ENCODE measurements at regions not wholly inside any gene's neighbourhood (a gene's known extent, or its start where the extent isn't known, plus 50 kb on each side); places are given as distances from the start of the nearest gene placed in this dataset.

GRCh38 chr3:8255725-8256124 is 245.9 kb upstream of the LMCD1 start:
- FAIRE-seq = no peak
- no peaks in the 10 kb centered on the region for H3K27me3 ChIP-seq (ENCODE audit: control insufficient read depth in 3 of 3, insufficient read depth in 3 of 3, low read length in 3 of 3)
- DNase-seq = no peak
- H3K4me3 ChIP-seq (ENCODE audit: low read depth in 1 of 3, low read length in 3 of 3) = no peak overlapping the region
- 57 to 70% (median 58%) methylated on average over 2 of the region's 2 CpGs for WGBS, 3 donors
- no peaks in the 10 kb centered on the region for H3K9me3 ChIP-seq (ENCODE audit: control insufficient read depth in 2 of 2, insufficient read depth in 1 of 2, low read depth in 1 of 2, low read length in 1 of 2)
- no peaks in the 10 kb centered on the region for H3K4me1 ChIP-seq (ENCODE audit: control insufficient read depth in 3 of 3, insufficient read depth in 2 of 3, low read depth in 1 of 3, low read length in 2 of 3)
- H3K36me3 ChIP-seq (ENCODE audit: control insufficient read depth in 3 of 3, insufficient read depth in 2 of 3, low read depth in 1 of 3, low read length in 3 of 3) = no peaks in the 10 kb centered on the region
- no peak overlapping the region for H3K27ac ChIP-seq (ENCODE audit: low read depth in 1 of 3, low read length in 2 of 3)

- Histone ChIP-seq H3K36me3 (ENCODE audit: control insufficient read depth in 3 of 3, insufficient read depth in 2 of 3, low read depth in 1 of 3, low read length in 3 of 3) (no peaks in the 10 kb centered on the region), H3K27ac (ENCODE audit: low read depth in 1 of 3, low read length in 2 of 3) (no peak overlapping the region), H3K27me3 (ENCODE audit: control insufficient read depth in 3 of 3, insufficient read depth in 3 of 3, low read length in 3 of 3) (no peaks in the 10 kb centered on the region), H3K4me3 (ENCODE audit: low read depth in 1 of 3, low read length in 3 of 3) (no peak overlapping the region), H3K9me3 (ENCODE audit: control insufficient read depth in 2 of 2, insufficient read depth in 1 of 2, low read depth in 1 of 2, low read length in 1 of 2) (no peaks in the 10 kb centered on the region), H3K4me1 (ENCODE audit: control insufficient read depth in 3 of 3, insufficient read depth in 2 of 3, low read depth in 1 of 3, low read length in 2 of 3) (no peaks in the 10 kb centered on the region)
- WGBS, 3 donors = 75 to 80% (median 76%) methylated on average over 3 of the region's 3 CpGs
- no peak for DNase-seq
- no peak for FAIRE-seq
These were observed 245.1 kb upstream of the LMCD1 start for GRCh38 chr3:8256441-8257071.

- no peaks in the 10 kb centered on the region for H3K9me3 ChIP-seq (ENCODE audit: control insufficient read depth in 2 of 2, insufficient read depth in 1 of 2, low read depth in 1 of 2, low read length in 1 of 2)
- DNase-seq (no peak), FAIRE-seq (no peak)
- no peaks in the 10 kb centered on the region for H3K27me3 ChIP-seq (ENCODE audit: control insufficient read depth in 3 of 3, insufficient read depth in 3 of 3, low read length in 3 of 3)
- 74 to 94% (median 79%) methylated on average over 2 of the region's 2 CpGs for WGBS, 3 donors
- no peak overlapping the region for H3K4me3 ChIP-seq (ENCODE audit: low read depth in 1 of 3, low read length in 3 of 3)
- H3K4me1 ChIP-seq (ENCODE audit: control insufficient read depth in 3 of 3, insufficient read depth in 2 of 3, low read depth in 1 of 3, low read length in 2 of 3) = no peaks in the 10 kb centered on the region
- H3K36me3 ChIP-seq (ENCODE audit: control insufficient read depth in 3 of 3, insufficient read depth in 2 of 3, low read depth in 1 of 3, low read length in 3 of 3) = no peaks in the 10 kb centered on the region
- no peak overlapping the region for H3K27ac ChIP-seq (ENCODE audit: low read depth in 1 of 3, low read length in 2 of 3)
These were observed 240.6 kb upstream of the LMCD1 start for GRCh38 chr3:8261018-8261417.

GRCh38 chr3:8266730-8267131 is 234.9 kb upstream of the LMCD1 start:
- H3K27ac ChIP-seq (ENCODE audit: low read depth in 1 of 3, low read length in 2 of 3) = no peak overlapping the region
- no peak for FAIRE-seq
- no peak for DNase-seq
- no peaks in the 10 kb centered on the region for H3K36me3 ChIP-seq (ENCODE audit: control insufficient read depth in 3 of 3, insufficient read depth in 2 of 3, low read depth in 1 of 3, low read length in 3 of 3)
- 61 to 66% (median 65%) methylated on average over 1 of the region's 1 CpG for WGBS, 3 donors
- no peak overlapping the region for H3K4me3 ChIP-seq (ENCODE audit: low read depth in 1 of 3, low read length in 3 of 3)
- no peaks in the 10 kb centered on the region for H3K9me3 ChIP-seq (ENCODE audit: control insufficient read depth in 2 of 2, insufficient read depth in 1 of 2, low read depth in 1 of 2, low read length in 1 of 2)
- H3K4me1 ChIP-seq (ENCODE audit: control insufficient read depth in 3 of 3, insufficient read depth in 2 of 3, low read depth in 1 of 3, low read length in 2 of 3) = no peaks in the 10 kb centered on the region
- H3K27me3 ChIP-seq (ENCODE audit: control insufficient read depth in 3 of 3, insufficient read depth in 3 of 3, low read length in 3 of 3) = no peaks in the 10 kb centered on the region

DNA sequence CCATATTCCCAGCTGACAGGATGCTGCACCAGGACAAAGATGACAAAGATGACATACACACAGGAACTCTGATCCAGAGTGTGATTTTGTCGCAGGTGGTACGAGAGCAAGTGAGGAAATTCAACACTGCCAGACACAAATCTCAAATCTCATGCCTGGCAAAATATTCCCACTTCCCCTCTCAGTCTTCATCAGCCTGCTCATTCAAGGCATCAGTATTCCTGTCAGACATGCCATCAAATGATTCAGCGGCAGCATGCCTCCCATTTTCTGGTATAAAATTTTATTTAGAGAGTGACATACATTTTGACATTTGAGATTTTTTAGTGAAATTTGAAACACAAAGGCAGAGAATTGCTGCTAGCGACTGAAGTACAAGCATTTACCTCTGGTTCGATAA is 228.1 kb upstream of the LMCD1 start:
- Histone ChIP-seq H3K4me1 (ENCODE audit: control insufficient read depth in 3 of 3, insufficient read depth in 2 of 3, low read depth in 1 of 3, low read length in 2 of 3) (no peaks in the 10 kb centered on the region), H3K27ac (ENCODE audit: low read depth in 1 of 3, low read length in 2 of 3) (no peak overlapping the region), H3K9me3 (ENCODE audit: control insufficient read depth in 2 of 2, insufficient read depth in 1 of 2, low read depth in 1 of 2, low read length in 1 of 2) (no peaks in the 10 kb centered on the region), H3K4me3 (ENCODE audit: low read depth in 1 of 3, low read length in 3 of 3) (no peak overlapping the region), H3K36me3 (ENCODE audit: control insufficient read depth in 3 of 3, insufficient read depth in 2 of 3, low read depth in 1 of 3, low read length in 3 of 3) (no peaks in the 10 kb centered on the region), H3K27me3 (ENCODE audit: control insufficient read depth in 3 of 3, insufficient read depth in 3 of 3, low read length in 3 of 3) (no peaks in the 10 kb centered on the region)
- 89 to 94% (median 93%) methylated on average over 5 of the region's 5 CpGs for WGBS, 3 donors
- DNase-seq (no peak), FAIRE-seq (no peak)

DNA sequence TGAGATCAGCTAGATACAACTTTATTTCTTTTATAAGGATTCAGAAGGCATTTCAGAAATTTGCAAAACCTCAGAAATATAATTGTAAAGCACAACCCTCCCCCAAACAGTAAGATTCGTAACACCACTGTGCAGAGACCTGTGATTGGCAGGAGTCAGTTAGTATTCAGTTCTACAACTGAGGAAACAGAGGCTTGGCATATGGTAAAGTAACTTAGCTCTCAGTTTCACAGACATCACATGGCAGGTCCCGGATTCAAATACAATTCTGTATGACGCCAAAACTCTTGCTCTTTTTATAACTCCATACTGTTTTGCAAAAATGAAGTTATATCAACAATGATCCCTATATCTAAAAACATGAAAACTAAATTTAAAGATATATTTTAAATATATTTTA is 225.6 kb upstream of the LMCD1 start:
- WGBS, 3 donors = 84 to 92% (median 92%) methylated on average over 3 of the region's 3 CpGs
- Histone ChIP-seq H3K4me3 (ENCODE audit: low read depth in 1 of 3, low read length in 3 of 3) (no peak overlapping the region), H3K27me3 (ENCODE audit: control insufficient read depth in 3 of 3, insufficient read depth in 3 of 3, low read length in 3 of 3) (no peaks in the 10 kb centered on the region), H3K27ac (ENCODE audit: low read depth in 1 of 3, low read length in 2 of 3) (no peak overlapping the region), H3K9me3 (ENCODE audit: control insufficient read depth in 2 of 2, insufficient read depth in 1 of 2, low read depth in 1 of 2, low read length in 1 of 2) (no peaks in the 10 kb centered on the region), H3K36me3 (ENCODE audit: control insufficient read depth in 3 of 3, insufficient read depth in 2 of 3, low read depth in 1 of 3, low read length in 3 of 3) (no peaks in the 10 kb centered on the region), H3K4me1 (ENCODE audit: control insufficient read depth in 3 of 3, insufficient read depth in 2 of 3, low read depth in 1 of 3, low read length in 2 of 3) (no peaks in the 10 kb centered on the region)
- DNase-seq = no peak
- no peak for FAIRE-seq

DNA sequence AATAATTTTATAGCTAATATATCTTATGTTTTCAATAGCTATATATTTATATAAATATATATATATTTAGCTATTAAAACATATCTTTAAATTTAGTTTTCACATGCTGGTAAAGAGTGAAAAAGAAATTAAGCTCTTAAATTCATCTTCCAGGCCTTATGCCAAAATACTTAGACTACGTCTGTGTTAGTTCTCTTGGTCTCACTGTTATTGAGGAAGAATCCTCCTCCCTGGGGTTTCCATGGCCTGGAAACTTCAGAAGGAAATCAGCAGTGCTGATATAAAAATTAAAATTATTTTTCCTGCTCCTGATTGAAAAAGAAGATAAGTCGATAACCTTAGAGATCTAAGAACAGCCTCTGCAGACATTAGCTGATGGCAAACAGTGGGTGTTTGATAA is 225.1 kb upstream of the LMCD1 start:
- WGBS, 3 donors = 73 to 82% (median 78%) methylated on average over 2 of the region's 2 CpGs
- Histone ChIP-seq H3K4me3 (ENCODE audit: low read depth in 1 of 3, low read length in 3 of 3) (no peak overlapping the region), H3K27me3 (ENCODE audit: control insufficient read depth in 3 of 3, insufficient read depth in 3 of 3, low read length in 3 of 3) (no peaks in the 10 kb centered on the region), H3K9me3 (ENCODE audit: control insufficient read depth in 2 of 2, insufficient read depth in 1 of 2, low read depth in 1 of 2, low read length in 1 of 2) (no peaks in the 10 kb centered on the region), H3K4me1 (ENCODE audit: control insufficient read depth in 3 of 3, insufficient read depth in 2 of 3, low read depth in 1 of 3, low read length in 2 of 3) (no peaks in the 10 kb centered on the region), H3K27ac (ENCODE audit: low read depth in 1 of 3, low read length in 2 of 3) (no peak overlapping the region), H3K36me3 (ENCODE audit: control insufficient read depth in 3 of 3, insufficient read depth in 2 of 3, low read depth in 1 of 3, low read length in 3 of 3) (no peaks in the 10 kb centered on the region)
- DNase-seq = no peak
- no peak for FAIRE-seq

DNA sequence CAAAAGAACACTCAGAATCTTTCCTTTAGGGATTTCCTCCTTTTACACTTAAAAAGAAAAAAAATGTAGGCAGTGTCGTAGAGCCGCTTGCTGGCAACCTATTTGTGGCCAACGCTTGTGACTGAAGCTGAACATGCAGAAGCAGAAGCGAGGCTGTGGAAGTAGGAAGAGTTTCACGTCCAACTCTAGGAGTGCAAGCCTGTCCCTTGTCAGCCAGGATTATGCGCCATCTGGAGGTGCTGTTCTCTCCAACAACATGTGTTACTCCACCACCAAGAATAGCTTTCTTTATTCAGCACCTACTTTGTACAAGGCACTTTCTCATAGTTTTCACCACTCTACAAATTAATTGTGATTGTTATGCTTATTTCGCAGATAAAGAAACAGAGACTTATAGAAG is 223.2 kb upstream of the LMCD1 start:
- Histone ChIP-seq H3K4me3 (ENCODE audit: low read depth in 1 of 3, low read length in 3 of 3) (no peak overlapping the region), H3K4me1 (ENCODE audit: control insufficient read depth in 3 of 3, insufficient read depth in 2 of 3, low read depth in 1 of 3, low read length in 2 of 3) (no peaks in the 10 kb centered on the region), H3K9me3 (ENCODE audit: control insufficient read depth in 2 of 2, insufficient read depth in 1 of 2, low read depth in 1 of 2, low read length in 1 of 2) (no peaks in the 10 kb centered on the region), H3K36me3 (ENCODE audit: control insufficient read depth in 3 of 3, insufficient read depth in 2 of 3, low read depth in 1 of 3, low read length in 3 of 3) (no peaks in the 10 kb centered on the region), H3K27me3 (ENCODE audit: control insufficient read depth in 3 of 3, insufficient read depth in 3 of 3, low read length in 3 of 3) (no peaks in the 10 kb centered on the region), H3K27ac (ENCODE audit: low read depth in 1 of 3, low read length in 2 of 3) (no peak overlapping the region)
- no peak for DNase-seq
- FAIRE-seq = no peak
- 76 to 84% (median 82%) methylated on average over 7 of the region's 7 CpGs for WGBS, 3 donors

- Histone ChIP-seq H3K36me3 (ENCODE audit: control insufficient read depth in 3 of 3, insufficient read depth in 2 of 3, low read depth in 1 of 3, low read length in 3 of 3) (no peaks in the 10 kb centered on the region), H3K27me3 (ENCODE audit: control insufficient read depth in 3 of 3, insufficient read depth in 3 of 3, low read length in 3 of 3) (no peaks in the 10 kb centered on the region), H3K9me3 (ENCODE audit: control insufficient read depth in 2 of 2, insufficient read depth in 1 of 2, low read depth in 1 of 2, low read length in 1 of 2) (no peaks in the 10 kb centered on the region), H3K27ac (ENCODE audit: low read depth in 1 of 3, low read length in 2 of 3) (no peak overlapping the region), H3K4me1 (ENCODE audit: control insufficient read depth in 3 of 3, insufficient read depth in 2 of 3, low read depth in 1 of 3, low read length in 2 of 3) (no peaks in the 10 kb centered on the region), H3K4me3 (ENCODE audit: low read depth in 1 of 3, low read length in 3 of 3) (no peak overlapping the region)
- FAIRE-seq (no peak), DNase-seq (no peak)
- 62 to 81% (median 72%) methylated on average over 7 of the region's 7 CpGs for WGBS, 3 donors
These were observed 222.1 kb upstream of the LMCD1 start for GRCh38 chr3:8279476-8279875.

Measured in small intestine (tissue), 7 donors.